EH (cell line): ENCODE measurements at regions not wholly inside any gene's neighbourhood (a gene's known extent, or its start where the extent isn't known, plus 50 kb on each side); places are given as distances from the start of the nearest gene placed in this dataset.

Source experiments
- DNase-seq: peaks from one replicate; pipeline ENCODE4 v3.0.0-alpha.2; 2015; ENCODE audit warnings: low read depth

DNA sequence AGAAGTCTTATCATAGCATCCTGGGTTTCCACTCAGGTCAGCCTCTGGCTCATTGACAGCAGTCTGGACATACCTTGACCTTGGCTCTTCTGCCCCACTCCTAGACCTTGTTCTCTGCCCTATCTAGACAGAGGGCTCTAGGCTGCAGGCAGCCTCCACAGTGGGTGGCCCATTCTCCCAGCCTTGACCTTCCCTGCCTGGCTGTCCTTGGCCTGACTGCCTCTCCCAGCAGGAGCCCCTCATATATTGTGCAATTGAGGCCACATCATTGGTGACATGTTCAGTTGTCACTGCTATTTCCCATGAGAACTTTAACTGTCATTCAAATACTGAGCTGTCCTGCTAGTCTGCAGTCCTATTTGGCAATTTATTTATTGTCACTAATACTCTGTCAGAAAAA lies 503.4 kb downstream of the PLXNA4 start:
- no peak for DNase-seq

DNA sequence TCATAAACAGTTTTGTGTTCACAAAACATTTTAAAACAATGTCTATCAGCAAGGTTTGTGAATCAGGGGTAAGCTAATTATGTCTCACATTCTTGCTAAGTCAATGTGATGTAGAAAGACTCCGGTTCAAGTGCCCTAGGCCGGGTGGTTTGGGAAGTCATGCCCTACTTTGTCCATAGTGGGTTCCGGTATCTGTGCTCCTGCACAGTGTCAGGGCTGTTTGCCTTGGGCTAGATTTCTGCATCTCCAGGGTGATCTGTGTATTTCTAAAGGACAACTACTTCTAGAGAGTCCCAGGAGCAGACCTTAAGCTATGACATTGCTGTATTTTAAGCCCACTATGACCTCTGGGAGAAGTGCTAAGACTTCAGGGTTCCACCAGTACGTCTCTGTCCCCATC lies 504.1 kb downstream of the PLXNA4 start:
- no peak for DNase-seq

GRCh38 chr7:132069306-132069705 lies 507.0 kb downstream of the PLXNA4 start:
- DNase-seq, result no peak

DNA sequence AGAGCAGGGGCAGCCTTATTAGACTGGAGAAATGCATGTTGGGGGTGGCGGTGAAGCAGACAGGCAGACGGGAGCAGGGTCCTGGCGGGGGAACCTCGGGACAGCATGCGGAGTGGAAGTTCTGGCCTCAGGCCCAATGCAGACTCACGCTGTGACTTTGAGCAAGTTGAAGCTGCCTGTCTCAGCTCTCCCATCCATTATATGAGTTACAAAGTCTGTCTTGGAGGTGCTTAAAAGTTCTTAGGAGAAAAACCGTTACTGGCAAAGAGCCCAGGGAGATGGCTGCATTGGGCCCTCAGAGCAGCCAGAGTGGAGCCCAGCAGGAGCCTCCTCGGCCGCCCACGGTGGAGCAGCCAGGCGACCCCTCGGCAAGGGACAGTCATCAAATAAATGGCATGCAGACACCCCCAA lies 509.5 kb downstream of the PLXNA4 start:
- peak; percentile 64 for DNase-seq

GRCh38 chr7:132065989-132066603 lies 509.7 kb upstream of the PODXL start:
- DNase-seq, result peak; percentile 22

DNA sequence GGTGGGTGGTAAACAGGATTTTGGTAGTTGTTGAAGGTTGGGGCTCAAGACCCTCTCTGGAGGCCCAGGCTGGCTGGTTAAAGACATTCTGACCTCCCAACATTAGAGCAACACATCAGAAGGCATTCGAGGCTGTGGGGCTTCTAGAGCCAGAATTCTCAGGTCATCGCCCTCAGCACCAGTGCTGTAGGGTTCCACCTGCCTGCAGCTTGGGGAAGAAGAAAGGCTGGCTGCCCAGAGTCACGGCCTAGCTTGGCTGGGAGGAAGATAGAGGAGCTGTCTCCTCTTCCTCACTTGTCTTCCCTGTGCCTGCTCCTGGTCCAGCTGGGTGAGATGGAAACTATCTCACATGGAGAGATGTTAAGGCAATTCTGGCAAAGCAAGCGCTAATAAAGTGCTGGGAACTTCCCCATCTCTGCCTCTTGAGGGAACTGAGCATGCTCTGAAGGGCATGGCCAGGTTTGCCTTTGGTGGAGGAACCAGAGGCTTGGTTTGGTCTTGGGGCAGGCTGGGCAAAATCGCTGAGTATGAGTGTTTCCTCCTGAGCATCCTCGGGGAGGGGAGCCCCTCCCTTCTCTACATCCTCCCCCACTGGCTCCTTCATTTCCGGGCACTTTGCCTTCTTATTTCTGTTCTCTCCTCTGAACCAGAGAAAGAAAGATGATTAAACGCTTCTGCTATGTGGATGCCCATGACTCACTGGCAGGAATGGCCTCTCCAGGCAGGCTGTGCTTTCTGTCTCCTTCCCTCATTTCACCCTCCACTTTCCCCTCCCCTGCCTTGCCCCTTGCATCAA lies 509.0 kb upstream of the PODXL start:
- peak; percentile 99 for DNase-seq

GRCh38 chr7:132063800-132064199 lies 507.4 kb upstream of the PODXL start:
- DNase-seq, result no peak

- DNase-seq, result peak; percentile 18
These were observed 505.5 kb upstream of the PODXL start for GRCh38 chr7:132061937-132062336.

GRCh38 chr7:132059141-132059540 lies 502.7 kb upstream of the PODXL start:
- no peak for DNase-seq

GRCh38 chr7:132055336-132056120 lies 499.1 kb upstream of the PODXL start:
- DNase-seq, result no peak

DNA sequence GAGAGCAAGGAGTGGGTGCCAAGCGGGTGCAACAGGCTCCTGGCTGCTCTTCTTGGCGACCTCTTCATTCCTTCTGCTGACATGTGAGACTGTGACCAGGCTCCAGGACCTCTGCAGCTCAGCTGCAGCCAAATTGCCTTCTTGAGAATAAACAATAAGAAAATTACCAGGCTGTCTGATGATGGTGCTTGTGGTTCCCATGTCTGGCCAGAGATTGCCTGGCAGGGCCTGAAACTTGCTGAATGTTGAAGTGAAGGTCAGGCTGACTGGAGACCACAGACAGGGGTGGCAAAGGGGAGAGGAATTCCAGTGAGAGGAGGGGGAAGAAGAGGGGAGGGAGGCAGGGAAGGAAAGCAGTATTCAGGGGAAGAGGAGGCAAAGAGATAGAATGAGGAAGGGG lies 497.4 kb upstream of the PODXL start:
- DNase-seq, result peak; percentile 9

GRCh38 chr7:132051311-132051710 lies 494.9 kb upstream of the PODXL start:
- no peak for DNase-seq

DNA sequence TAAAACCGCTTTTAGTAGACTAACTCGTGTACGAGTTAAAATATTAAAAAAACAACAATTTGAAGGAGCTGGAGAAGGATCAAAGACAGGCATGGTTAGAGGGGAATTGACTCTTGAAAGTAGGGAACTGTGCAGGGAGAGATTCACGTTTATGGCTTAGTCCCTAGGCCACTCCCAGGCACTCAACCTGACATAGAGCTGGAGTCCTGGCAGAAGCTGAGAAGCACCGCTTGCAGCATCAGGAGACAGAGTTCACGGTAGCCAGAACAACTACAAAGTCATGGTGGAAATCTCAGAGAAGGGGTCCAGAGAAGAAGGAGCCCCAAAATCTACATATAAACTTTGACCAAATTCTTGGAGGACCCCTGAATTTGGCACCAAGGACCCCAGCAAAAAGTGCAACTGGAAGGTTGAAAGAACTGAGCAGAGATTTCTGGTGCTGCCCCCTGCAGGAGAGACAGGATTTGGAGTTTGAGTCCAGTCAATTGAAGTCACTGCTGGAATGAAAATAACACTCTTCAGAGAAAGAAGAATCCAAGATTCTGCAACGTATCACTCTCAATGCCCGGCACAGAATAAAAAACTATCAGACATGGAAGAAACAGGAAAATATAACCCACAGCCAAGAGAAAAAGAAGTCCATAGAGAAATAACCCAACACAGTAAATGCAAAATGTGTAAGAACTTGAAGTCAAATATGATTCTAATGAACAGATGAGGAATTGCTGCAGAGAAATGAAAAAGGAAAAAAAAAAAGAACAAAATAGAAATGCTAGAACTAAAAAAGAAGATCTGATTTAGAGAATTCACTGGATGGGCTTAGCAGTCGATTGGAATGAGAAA lies 493.3 kb upstream of the PODXL start:
- peak; percentile 46 for DNase-seq

GRCh38 chr7:132045481-132045980 lies 489.1 kb upstream of the PODXL start:
- no peak for DNase-seq

DNA sequence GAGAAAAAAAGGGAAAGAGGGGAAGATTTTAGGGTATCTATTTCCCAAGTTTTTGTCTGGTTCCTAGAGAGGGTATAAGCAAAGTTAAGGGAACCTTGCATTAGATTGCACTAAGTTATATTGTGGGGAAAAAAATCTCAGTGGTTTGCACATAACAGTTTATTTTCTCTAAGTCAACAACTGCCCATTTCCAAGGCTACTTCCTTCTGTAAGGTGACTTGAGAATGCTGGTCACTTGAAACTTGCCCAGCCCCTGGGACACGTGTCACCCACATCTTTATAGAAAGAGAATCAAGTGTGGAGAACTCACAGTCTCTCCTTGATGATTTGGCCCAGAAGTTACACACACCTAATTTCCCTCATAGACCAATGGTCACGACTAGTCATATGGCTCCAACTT lies 488.6 kb upstream of the PODXL start:
- DNase-seq, result no peak

DNA sequence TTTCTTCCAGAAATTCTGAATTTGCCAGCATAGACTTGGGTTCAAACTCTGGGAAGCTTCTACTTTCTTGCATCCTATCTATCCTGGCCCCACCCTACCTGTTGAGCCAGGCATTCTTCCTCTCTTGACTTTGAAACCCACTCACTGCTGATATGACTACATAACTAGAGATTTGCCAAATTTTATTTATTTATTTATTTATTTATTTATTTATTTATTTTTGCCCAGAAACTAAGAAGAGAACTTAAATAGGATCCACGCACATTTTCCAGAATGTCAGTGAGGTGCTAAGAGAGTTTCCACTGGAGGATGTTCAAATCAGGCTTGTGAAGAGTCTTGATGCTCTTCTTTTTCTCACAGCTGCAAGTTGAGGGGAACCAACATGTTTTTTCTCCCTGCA lies 487.8 kb upstream of the PODXL start:
- no peak for DNase-seq

DNA sequence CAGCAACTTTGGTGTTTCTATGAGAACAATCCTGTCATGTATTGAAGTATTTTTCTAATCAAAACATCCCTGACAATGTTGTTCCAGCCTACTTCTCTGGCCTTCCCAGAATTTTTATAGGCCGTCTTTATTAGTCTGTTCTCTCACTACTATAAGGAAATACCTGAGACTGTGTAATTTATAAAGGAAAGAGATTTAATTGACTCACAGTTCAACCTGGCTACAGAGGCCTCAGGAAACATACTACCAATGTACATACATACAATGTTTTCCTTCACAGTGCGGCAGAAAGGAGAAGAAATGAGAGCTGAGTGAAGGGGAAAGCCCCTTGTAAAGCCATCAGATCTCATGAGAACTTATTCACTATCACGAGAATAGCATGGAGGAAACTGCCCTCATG lies 484.7 kb upstream of the PODXL start:
- no peak for DNase-seq

- no peak for DNase-seq
These were observed 479.3 kb upstream of the PODXL start for GRCh38 chr7:132035517-132036362.

DNA sequence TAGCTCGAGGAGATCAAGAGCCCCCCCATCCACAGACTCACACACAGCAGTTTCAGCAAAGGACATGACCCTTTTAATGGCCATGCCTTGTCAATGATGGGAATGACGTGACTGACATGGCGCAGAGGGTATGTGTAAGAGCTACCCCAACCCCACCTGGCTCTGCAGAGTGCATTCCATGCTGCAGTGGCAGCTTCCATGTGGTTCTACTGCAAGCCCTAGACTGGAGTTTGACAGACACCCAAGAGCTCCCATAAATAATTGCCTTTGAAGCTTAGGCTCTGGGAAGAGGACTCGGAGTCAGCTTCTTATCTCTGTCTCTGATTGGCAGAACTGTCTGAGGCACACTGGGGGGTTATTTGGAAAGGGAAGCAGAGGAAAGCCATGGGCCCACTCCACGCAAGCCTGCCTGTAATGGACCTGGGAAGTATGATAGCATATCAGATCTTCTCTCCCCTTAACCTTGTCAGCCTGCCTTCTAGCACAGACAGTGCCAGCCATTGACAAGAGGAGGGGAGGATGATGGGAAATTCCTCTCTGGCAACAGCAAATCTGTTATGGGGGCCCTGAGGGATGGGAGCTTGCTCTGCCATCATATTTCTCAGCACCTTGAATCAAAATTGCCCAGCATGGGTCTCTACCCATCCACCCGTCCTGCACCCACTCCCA lies 478.5 kb upstream of the PODXL start:
- DNase-seq, result no peak

DNA sequence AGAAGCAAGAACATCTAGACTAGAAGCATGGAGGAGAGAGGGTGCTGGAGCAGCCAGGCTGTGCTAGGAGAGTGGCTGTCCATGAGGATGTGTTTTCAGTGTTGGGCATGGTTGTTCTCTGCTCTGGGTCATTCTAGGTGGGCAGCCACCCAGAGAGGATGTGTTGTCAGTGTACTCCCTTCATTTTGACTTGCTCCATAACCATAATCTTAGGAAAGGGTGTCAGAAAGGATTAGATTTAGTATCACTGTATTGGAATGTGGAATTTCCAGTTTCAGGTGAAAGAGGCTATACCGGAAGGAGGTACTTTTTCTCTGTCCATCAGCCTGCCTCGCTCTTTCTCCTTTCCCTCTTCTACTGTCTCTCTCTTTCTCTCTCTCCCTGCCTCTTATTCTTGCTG lies 474.5 kb upstream of the PODXL start:
- DNase-seq, result no peak
